Hepatocyte (in vitro differentiated cells): ENCODE measurements at regions not wholly inside any gene's neighbourhood (a gene's known extent, or its start where the extent isn't known, plus 50 kb on each side); places are given as distances from the start of the nearest gene placed in this dataset.
"Not testable (repeated sequence)": the region's sequence is repeated elsewhere in the genome, so short reads cannot be mapped to it uniquely, and the experiment has no call there.

Experiments
- DNase-seq: peaks from one replicate; pipeline ENCODE4 v3.0.0-alpha.2; 2016; ENCODE audit warnings: low spot score
- H2AFZ ChIP-seq: fragments of 200-600 bp; sonication (generic); 2 replicates; pipeline ENCODE4 v1.6.0; 2016; ENCODE audit warnings: antibody characterized with exemption, mild to moderate bottlenecking
- H3K27ac ChIP-seq: fragments of 200-600 bp; sonication (generic); 2 replicates; pipeline ENCODE4 v1.5.1; 2016; ENCODE audit warnings: mild to moderate bottlenecking
- H3K27me3 ChIP-seq: fragments of 200-600 bp; sonication (generic); 2 replicates; pipeline ENCODE4 v1.6.1; 2016
- H3K36me3 ChIP-seq: fragments of 200-600 bp; sonication (generic); replicated peaks from 2 replicates; pipeline ENCODE4 v1.5.1; 2016; ENCODE audit warnings: low read depth; ENCODE audit not compliant: insufficient read depth
- H3K4me1 ChIP-seq: fragments of 200-600 bp; sonication (generic); 2 replicates; pipeline ENCODE4 v1.5.1; 2016; ENCODE audit warnings: mild to moderate bottlenecking, moderate library complexity; ENCODE audit not compliant: insufficient read depth
- H3K4me2 ChIP-seq: fragments of 200-600 bp; sonication (generic); 2 replicates; pipeline ENCODE4 v1.6.0; 2016
- H3K4me3 ChIP-seq: fragments of 200-600 bp; sonication (generic); 2 replicates; pipeline ENCODE4 v1.5.1; 2016; ENCODE audit warnings: mild to moderate bottlenecking
- H3K79me2 ChIP-seq: fragments of 200-600 bp; sonication (generic); 2 replicates; pipeline ENCODE4 v1.6.0; 2017; ENCODE audit warnings: mild to moderate bottlenecking
- H3K9me2 ChIP-seq: fragments of 200-600 bp; sonication (generic); replicated peaks from 2 replicates; pipeline ENCODE4 v1.6.0; 2017; ENCODE audit warnings: mild to moderate bottlenecking; ENCODE audit not compliant: insufficient read depth
- H3K9me3 ChIP-seq: fragments of 200-600 bp; sonication (generic); 2 replicates; pipeline ENCODE4 v1.5.1; 2016; ENCODE audit warnings: low read depth, mild to moderate bottlenecking
- H4K20me1 ChIP-seq: fragments of 200-600 bp; sonication (generic); 2 replicates; pipeline ENCODE4 v1.6.0; 2016; ENCODE audit warnings: mild to moderate bottlenecking; ENCODE audit not compliant: insufficient read depth, poor library complexity, severe bottlenecking
- EZH2 ChIP-seq: fragments of 200-600 bp; sonication (generic); IDR thresholded peaks from 2 replicates; pipeline ENCODE4 v1.6.1; 2016; ENCODE audit warnings: antibody characterized with exemption, mild to moderate bottlenecking, borderline replicate concordance
- EZH2phosphoT487 ChIP-seq: fragments of 200-600 bp; sonication (generic); IDR thresholded peaks from one replicate; pipeline ENCODE4 v1.6.1; 2018; ENCODE audit warnings: antibody characterized with exemption, mild to moderate bottlenecking, low read depth, moderate library complexity; ENCODE audit not compliant: unreplicated experiment, severe bottlenecking
- WGBS: methylation state at CpG from one replicate; pipeline ENCODE4 v1.1.6; 2016; ENCODE audit warnings: low lambda C conversion rate; ENCODE audit errors: missing lambda C conversion rate; 5-methylcytosine and 5-hydroxymethylcytosine counted together
- TF ChIP-seq, protein P1 (sequence below): fragments of 200-600 bp; sonication (generic); IDR thresholded peaks from 2 replicates; pipeline ENCODE4 v1.5.1; 2016; ENCODE audit warnings: antibody characterized with exemption, mild to moderate bottlenecking; ENCODE audit not compliant: poor library complexity

GRCh38 chr3:88301996-88302393 is 152.2 kb downstream of the C3orf38 start:
- Histone ChIP-seq H4K20me1 (no peaks in the 10 kb centered on the region), H3K27ac (no peak overlapping the region), H3K9me2 (no peaks in the 10 kb centered on the region), H3K9me3 (no peaks in the 10 kb centered on the region), H3K4me3 (no peak overlapping the region), H3K36me3 (no peaks in the 10 kb centered on the region), H3K4me1 (no peaks in the 10 kb centered on the region), H3K4me2 (no peak overlapping the region), H3K79me2 (no peaks in the 10 kb centered on the region), H3K27me3 (no peaks in the 10 kb centered on the region), H2AFZ (no peak overlapping the region)
- TF ChIP-seq, protein P1, sequence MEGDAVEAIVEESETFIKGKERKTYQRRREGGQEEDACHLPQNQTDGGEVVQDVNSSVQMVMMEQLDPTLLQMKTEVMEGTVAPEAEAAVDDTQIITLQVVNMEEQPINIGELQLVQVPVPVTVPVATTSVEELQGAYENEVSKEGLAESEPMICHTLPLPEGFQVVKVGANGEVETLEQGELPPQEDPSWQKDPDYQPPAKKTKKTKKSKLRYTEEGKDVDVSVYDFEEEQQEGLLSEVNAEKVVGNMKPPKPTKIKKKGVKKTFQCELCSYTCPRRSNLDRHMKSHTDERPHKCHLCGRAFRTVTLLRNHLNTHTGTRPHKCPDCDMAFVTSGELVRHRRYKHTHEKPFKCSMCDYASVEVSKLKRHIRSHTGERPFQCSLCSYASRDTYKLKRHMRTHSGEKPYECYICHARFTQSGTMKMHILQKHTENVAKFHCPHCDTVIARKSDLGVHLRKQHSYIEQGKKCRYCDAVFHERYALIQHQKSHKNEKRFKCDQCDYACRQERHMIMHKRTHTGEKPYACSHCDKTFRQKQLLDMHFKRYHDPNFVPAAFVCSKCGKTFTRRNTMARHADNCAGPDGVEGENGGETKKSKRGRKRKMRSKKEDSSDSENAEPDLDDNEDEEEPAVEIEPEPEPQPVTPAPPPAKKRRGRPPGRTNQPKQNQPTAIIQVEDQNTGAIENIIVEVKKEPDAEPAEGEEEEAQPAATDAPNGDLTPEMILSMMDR, result no peak
- no peak for TF ChIP-seq EZH2
- no peak for TF ChIP-seq EZH2phosphoT487
- no peak for DNase-seq

- WGBS, result 96% methylated on average over 30 of the region's 30 CpGs
- H3K79me2 ChIP-seq, H3K27me3 ChIP-seq, H3K9me3 ChIP-seq, H3K4me3 ChIP-seq, H3K4me1 ChIP-seq, H3K4me2 ChIP-seq, H4K20me1 ChIP-seq, H3K27ac ChIP-seq, DNase-seq, H2AFZ ChIP-seq, H3K36me3 ChIP-seq, H3K9me2 ChIP-seq: not testable (repeated sequence)
These were observed 153.7 kb downstream of the C3orf38 start for GRCh38 chr3:88303331-88303904.

DNA sequence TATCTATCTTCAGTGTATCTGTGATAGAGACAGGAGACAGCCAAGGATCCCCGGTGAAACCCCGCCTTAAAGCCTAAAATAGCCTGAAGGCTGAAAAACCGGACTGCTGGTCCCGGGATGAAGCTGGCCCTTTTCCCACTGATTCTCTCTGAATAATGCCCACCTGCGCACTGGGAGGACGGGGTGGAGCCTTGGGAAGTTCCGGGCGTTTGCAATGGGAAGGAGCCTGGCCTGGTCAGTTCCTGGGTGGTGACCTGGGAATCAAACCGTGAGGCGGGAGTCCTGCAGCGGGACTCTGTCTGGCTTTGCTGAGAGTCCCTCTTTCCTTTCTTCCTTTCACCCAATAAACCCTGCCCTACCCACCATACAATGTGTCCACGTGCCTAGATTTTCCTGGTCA is 157.9 kb downstream of the C3orf38 start:
- no peak overlapping the region for H3K27ac ChIP-seq
- no peaks in the 10 kb centered on the region for H3K9me3 ChIP-seq
- no peaks in the 10 kb centered on the region for H3K4me1 ChIP-seq
- no peak for DNase-seq
- TF ChIP-seq EZH2phosphoT487 (no peak), EZH2 (no peak)
- TF ChIP-seq, protein P1, result no peak
- H3K9me2 ChIP-seq, result no peaks in the 10 kb centered on the region
- H3K79me2 ChIP-seq, result no peaks in the 10 kb centered on the region
- H3K4me2 ChIP-seq, result no peak overlapping the region
- H3K36me3 ChIP-seq, result no peaks in the 10 kb centered on the region
- H3K27me3 ChIP-seq, result no peaks in the 10 kb centered on the region
- no peak overlapping the region for H2AFZ ChIP-seq
- 52% methylated on average over 12 of the region's 12 CpGs for WGBS
- H4K20me1 ChIP-seq, result no peaks in the 10 kb centered on the region
- H3K4me3 ChIP-seq, result no peak overlapping the region

- H3K4me1 ChIP-seq, result no peaks in the 10 kb centered on the region
- H3K27me3 ChIP-seq, result no peaks in the 10 kb centered on the region
- whole genome bisulfite sequencing, result 84% methylated on average over 3 of the region's 3 CpGs
- TF ChIP-seq EZH2 (no peak), EZH2phosphoT487 (no peak)
- TF ChIP-seq, protein P1, result no peak
- H3K79me2 ChIP-seq, result no peaks in the 10 kb centered on the region
- no peak overlapping the region for H3K4me3 ChIP-seq
- no peak overlapping the region for H3K4me2 ChIP-seq
- H2AFZ ChIP-seq, result no peak overlapping the region
- no peaks in the 10 kb centered on the region for H3K9me3 ChIP-seq
- no peaks in the 10 kb centered on the region for H4K20me1 ChIP-seq
- DNase-seq, result no peak
- no peaks in the 10 kb centered on the region for H3K9me2 ChIP-seq
- no peak overlapping the region for H3K27ac ChIP-seq
- H3K36me3 ChIP-seq, result no peaks in the 10 kb centered on the region
These were observed 162.1 kb downstream of the C3orf38 start for GRCh38 chr3:88311826-88312225.
